GM23338 (cell line): ENCODE measurements at regions not wholly inside any gene's neighbourhood (a gene's known extent, or its start where the extent isn't known, plus 50 kb on each side); places are given as distances from the start of the nearest gene placed in this dataset.

Experiments
- ATAC-seq: fragments of 200-7000 bp; cut with Tn5 transposase; 3 replicates; pipeline ENCODE4 v1.9.1; 2020
- DNase-seq: peaks from one replicate; pipeline ENCODE4 v3.0.0-alpha.2; 2015; ENCODE audit warnings: low spot score
- H2AFZ ChIP-seq: fragments of 200-600 bp; sonication (generic); 2 replicates; pipeline ENCODE4 v1.8.0; 2016; ENCODE audit warnings: antibody characterized with exemption, mild to moderate bottlenecking, moderate library complexity
- H3F3A ChIP-seq: fragments of 200-600 bp; sonication (generic); replicated peaks from 2 replicates; pipeline ENCODE4 v1.8.0; 2017; ENCODE audit warnings: antibody characterized with exemption, mixed run types, low read depth
- H3K27ac ChIP-seq: fragments of 200-600 bp; sonication (generic); 2 replicates; pipeline ENCODE4 v1.6.1; 2016; ENCODE audit warnings: low read depth
- H3K27me3 ChIP-seq: fragments of 200-600 bp; sonication (generic); 2 replicates; pipeline ENCODE4 v1.8.0; 2016; ENCODE audit warnings: mild to moderate bottlenecking, mixed run types, moderate library complexity; ENCODE audit not compliant: insufficient read depth
- H3K36me3 ChIP-seq: fragments of 200-600 bp; sonication (generic); 2 replicates; pipeline ENCODE4 v1.8.0; 2016; ENCODE audit warnings: mild to moderate bottlenecking; ENCODE audit not compliant: insufficient read depth
- H3K4me1 ChIP-seq: fragments of 200-600 bp; sonication (generic); 2 replicates; pipeline ENCODE4 v1.8.0; 2016; ENCODE audit warnings: mild to moderate bottlenecking, moderate library complexity; ENCODE audit not compliant: insufficient read depth
- H3K4me2 ChIP-seq: fragments of 200-600 bp; sonication (generic); 2 replicates; pipeline ENCODE4 v1.7.1; 2017; ENCODE audit warnings: mixed run types
- H3K4me3 ChIP-seq: fragments of 200-600 bp; sonication (generic); 2 replicates; pipeline ENCODE4 v1.6.1; 2016; ENCODE audit warnings: mixed run types
- H3K79me2 ChIP-seq: fragments of 200-600 bp; sonication (generic); replicated peaks from 2 replicates; pipeline ENCODE4 v1.8.0; 2017; ENCODE audit warnings: mild to moderate bottlenecking; ENCODE audit not compliant: insufficient read depth
- H3K9me2 ChIP-seq: fragments of 200-600 bp; sonication (generic); 2 replicates; pipeline ENCODE4 v1.8.0; 2017; ENCODE audit not compliant: insufficient read depth
- H4K20me1 ChIP-seq: fragments of 200-600 bp; sonication (generic); replicated peaks from 2 replicates; pipeline ENCODE4 v1.8.0; 2017; ENCODE audit warnings: mild to moderate bottlenecking; ENCODE audit not compliant: insufficient read depth
- H3K27ac Mint-ChIP-seq: 2 replicates; pipeline ENCODE4 v1.8.0; 2020; ENCODE audit warnings: inconsistent platforms, mild to moderate bottlenecking, moderate library complexity, mixed read lengths
- H3K27me3 Mint-ChIP-seq: 3 replicates; pipeline ENCODE4 v1.8.0; 2022; ENCODE audit warnings: low read depth, mild to moderate bottlenecking, moderate library complexity, mixed read lengths, inconsistent platforms; ENCODE audit not compliant: insufficient read depth, poor library complexity
- H3K36me3 Mint-ChIP-seq: 3 replicates; pipeline ENCODE4 v1.8.0; 2021; ENCODE audit warnings: low read depth, mild to moderate bottlenecking, inconsistent platforms, moderate library complexity, mixed read lengths
- H3K4me1 Mint-ChIP-seq: 3 replicates; pipeline ENCODE4 v1.8.0; 2020; ENCODE audit warnings: mild to moderate bottlenecking, inconsistent platforms, mixed read lengths
- H3K4me3 Mint-ChIP-seq: 3 replicates; pipeline ENCODE4 v1.8.0; 2021; ENCODE audit warnings: moderate library complexity, mild to moderate bottlenecking, inconsistent platforms, mixed read lengths
- H3K9me3 Mint-ChIP-seq: 3 replicates; pipeline ENCODE4 v1.8.0; 2020; ENCODE audit warnings: moderate library complexity, mild to moderate bottlenecking, inconsistent platforms, mixed read lengths
- EZH2 ChIP-seq: fragments of 200-600 bp; sonication (generic); IDR thresholded peaks from one replicate; pipeline ENCODE4 v1.8.0; 2017; ENCODE audit warnings: antibody characterized with exemption, mild to moderate bottlenecking, low read depth; ENCODE audit not compliant: unreplicated experiment
- JUNB ChIP-seq: IDR thresholded peaks from one replicate; pipeline ENCODE4 v1.6.1; 2016; ENCODE audit warnings: antibody characterized with exemption; ENCODE audit not compliant: unreplicated experiment
- NANOG ChIP-seq: IDR thresholded peaks from 2 replicates; pipeline ENCODE4 v1.6.1; 2016; ENCODE audit warnings: antibody characterized with exemption, borderline replicate concordance
- POLR2AphosphoS5 ChIP-seq: IDR thresholded peaks from 2 replicates; pipeline ENCODE4 v1.6.1; 2016; ENCODE audit warnings: antibody characterized with exemption, low read depth
- ZNF114 ChIP-seq: fragments of 250-450 bp; sonication (Bioruptor Pico); IDR thresholded peaks from 2 replicates; pipeline ENCODE4 v1.5.0; 2020; ENCODE audit warnings: mild to moderate bottlenecking, moderate library complexity
- ZNF331 ChIP-seq: fragments of 250-450 bp; sonication (Bioruptor Pico); IDR thresholded peaks from 2 replicates; pipeline ENCODE4 v1.5.0; 2020; ENCODE audit warnings: low read depth, mild to moderate bottlenecking, moderate library complexity
- TF ChIP-seq, protein P1 (sequence below): fragments of 250-450 bp; sonication (Bioruptor Pico); IDR thresholded peaks from 2 replicates; pipeline ENCODE4 v1.5.0; 2020; ENCODE audit warnings: mild to moderate bottlenecking, moderate library complexity
- TF ChIP-seq, protein P2 (sequence below): IDR thresholded peaks from 2 replicates; pipeline ENCODE4 v1.6.1; 2016; ENCODE audit warnings: antibody characterized with exemption

DNA sequence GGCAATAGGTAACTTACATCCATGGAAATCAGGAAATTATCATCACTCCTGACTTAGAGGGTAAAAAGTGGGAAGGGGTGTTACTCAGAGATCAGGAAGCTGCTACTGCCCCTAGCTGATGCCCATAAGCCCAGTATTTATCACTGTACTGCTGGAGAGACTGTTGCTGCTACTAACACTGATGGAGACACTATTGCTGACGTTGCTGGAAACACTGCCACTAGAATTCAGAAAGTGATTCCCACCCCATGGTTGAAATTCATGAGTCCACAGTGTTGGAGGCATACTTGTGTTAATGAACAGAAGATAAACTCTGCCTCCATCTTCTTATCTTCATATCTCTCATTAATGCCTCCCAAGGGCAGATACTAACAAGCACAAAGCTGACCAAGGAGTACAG, 97.6 kb downstream of the MTX3 start (continued):
- TF ChIP-seq, protein P1, sequence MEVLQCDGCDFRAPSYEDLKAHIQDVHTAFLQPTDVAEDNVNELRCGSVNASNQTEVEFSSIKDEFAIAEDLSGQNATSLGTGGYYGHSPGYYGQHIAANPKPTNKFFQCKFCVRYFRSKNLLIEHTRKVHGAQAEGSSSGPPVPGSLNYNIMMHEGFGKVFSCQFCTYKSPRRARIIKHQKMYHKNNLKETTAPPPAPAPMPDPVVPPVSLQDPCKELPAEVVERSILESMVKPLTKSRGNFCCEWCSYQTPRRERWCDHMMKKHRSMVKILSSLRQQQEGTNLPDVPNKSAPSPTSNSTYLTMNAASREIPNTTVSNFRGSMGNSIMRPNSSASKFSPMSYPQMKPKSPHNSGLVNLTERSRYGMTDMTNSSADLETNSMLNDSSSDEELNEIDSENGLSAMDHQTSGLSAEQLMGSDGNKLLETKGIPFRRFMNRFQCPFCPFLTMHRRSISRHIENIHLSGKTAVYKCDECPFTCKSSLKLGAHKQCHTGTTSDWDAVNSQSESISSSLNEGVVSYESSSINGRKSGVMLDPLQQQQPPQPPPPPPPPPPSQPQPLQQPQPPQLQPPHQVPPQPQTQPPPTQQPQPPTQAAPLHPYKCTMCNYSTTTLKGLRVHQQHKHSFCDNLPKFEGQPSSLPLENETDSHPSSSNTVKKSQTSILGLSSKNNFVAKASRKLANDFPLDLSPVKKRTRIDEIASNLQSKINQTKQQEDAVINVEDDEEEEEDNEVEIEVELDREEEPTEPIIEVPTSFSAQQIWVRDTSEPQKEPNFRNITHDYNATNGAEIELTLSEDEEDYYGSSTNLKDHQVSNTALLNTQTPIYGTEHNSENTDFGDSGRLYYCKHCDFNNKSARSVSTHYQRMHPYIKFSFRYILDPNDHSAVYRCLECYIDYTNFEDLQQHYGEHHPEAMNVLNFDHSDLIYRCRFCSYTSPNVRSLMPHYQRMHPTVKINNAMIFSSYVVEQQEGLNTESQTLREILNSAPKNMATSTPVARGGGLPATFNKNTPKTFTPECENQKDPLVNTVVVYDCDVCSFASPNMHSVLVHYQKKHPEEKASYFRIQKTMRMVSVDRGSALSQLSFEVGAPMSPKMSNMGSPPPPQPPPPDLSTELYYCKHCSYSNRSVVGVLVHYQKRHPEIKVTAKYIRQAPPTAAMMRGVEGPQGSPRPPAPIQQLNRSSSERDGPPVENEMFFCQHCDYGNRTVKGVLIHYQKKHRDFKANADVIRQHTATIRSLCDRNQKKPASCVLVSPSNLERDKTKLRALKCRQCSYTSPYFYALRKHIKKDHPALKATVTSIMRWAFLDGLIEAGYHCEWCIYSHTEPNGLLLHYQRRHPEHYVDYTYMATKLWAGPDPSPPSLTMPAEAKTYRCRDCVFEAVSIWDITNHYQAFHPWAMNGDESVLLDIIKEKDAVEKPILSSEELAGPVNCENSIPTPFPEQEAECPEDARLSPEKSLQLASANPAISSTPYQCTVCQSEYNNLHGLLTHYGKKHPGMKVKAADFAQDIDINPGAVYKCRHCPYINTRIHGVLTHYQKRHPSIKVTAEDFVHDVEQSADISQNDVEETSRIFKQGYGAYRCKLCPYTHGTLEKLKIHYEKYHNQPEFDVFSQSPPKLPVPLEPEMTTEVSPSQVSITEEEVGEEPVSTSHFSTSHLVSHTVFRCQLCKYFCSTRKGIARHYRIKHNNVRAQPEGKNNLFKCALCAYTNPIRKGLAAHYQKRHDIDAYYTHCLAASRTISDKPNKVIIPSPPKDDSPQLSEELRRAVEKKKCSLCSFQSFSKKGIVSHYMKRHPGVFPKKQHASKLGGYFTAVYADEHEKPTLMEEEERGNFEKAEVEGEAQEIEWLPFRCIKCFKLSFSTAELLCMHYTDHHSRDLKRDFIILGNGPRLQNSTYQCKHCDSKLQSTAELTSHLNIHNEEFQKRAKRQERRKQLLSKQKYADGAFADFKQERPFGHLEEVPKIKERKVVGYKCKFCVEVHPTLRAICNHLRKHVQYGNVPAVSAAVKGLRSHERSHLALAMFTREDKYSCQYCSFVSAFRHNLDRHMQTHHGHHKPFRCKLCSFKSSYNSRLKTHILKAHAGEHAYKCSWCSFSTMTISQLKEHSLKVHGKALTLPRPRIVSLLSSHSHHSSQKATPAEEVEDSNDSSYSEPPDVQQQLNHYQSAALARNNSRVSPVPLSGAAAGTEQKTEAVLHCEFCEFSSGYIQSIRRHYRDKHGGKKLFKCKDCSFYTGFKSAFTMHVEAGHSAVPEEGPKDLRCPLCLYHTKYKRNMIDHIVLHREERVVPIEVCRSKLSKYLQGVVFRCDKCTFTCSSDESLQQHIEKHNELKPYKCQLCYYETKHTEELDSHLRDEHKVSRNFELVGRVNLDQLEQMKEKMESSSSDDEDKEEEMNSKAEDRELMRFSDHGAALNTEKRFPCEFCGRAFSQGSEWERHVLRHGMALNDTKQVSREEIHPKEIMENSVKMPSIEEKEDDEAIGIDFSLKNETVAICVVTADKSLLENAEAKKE = no peak
- TF ChIP-seq EZH2 = no peak
- no peak for TF ChIP-seq ZNF114 (CRISPR knock-in tag)
- TF ChIP-seq ZNF331 (CRISPR knock-in tag) = no peak

DNA sequence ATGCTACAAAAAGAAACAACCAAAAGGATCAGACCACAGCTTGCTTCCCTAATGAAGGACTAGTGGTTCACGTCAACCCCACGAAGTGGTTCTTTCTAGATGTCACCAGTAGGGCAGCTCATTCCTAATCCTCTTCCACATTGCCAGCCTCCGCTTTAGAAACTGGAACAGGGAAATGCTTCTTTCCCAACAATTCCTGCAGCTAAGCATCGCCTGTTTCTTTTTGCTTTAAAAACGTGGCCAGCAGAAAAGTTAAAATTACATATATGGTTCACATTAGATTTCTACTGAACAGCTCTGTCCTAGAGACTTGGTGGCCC, 100.2 kb downstream of the MTX3 start:
- Histone ChIP-seq H3K9me2 (peaks cover 5% of the 10 kb centered on the region), H3K4me3 (no peak overlapping the region), H3F3A (no peaks in the 10 kb centered on the region), H3K79me2 (no peaks in the 10 kb centered on the region), H2AFZ (no peak overlapping the region), H3K36me3 (no peaks in the 10 kb centered on the region), H3K4me1 (no peaks in the 10 kb centered on the region), H3K27me3 (no peaks in the 10 kb centered on the region), H3K27ac (no peak overlapping the region), H3K4me2 (no peak overlapping the region), H4K20me1 (no peaks in the 10 kb centered on the region)
- H3K9me3 Mint-ChIP-seq = peaks cover 7% of the 10 kb centered on the region; the same call in 2 of the 3 replicates
- no peak for DNase-seq
- peaks cover 2% of the 10 kb centered on the region for H3K27me3 Mint-ChIP-seq
- H3K4me3 Mint-ChIP-seq = no peak overlapping the region
- no peaks in the 10 kb centered on the region for H3K4me1 Mint-ChIP-seq
- H3K36me3 Mint-ChIP-seq = no peaks in the 10 kb centered on the region
- no peak for ATAC-seq
- no peak overlapping the region for H3K27ac Mint-ChIP-seq
- TF ChIP-seq NANOG (no peak), ZNF331 (CRISPR knock-in tag) (no peak), POLR2AphosphoS5 (no peak), JUNB (no peak), ZNF114 (CRISPR knock-in tag) (no peak)
- TF ChIP-seq, protein P2, sequence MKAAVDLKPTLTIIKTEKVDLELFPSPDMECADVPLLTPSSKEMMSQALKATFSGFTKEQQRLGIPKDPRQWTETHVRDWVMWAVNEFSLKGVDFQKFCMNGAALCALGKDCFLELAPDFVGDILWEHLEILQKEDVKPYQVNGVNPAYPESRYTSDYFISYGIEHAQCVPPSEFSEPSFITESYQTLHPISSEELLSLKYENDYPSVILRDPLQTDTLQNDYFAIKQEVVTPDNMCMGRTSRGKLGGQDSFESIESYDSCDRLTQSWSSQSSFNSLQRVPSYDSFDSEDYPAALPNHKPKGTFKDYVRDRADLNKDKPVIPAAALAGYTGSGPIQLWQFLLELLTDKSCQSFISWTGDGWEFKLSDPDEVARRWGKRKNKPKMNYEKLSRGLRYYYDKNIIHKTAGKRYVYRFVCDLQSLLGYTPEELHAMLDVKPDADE = no peak
- TF ChIP-seq, protein P1 = no peak
